GM19438 (cell line): ENCODE measurements at regions not wholly inside any gene's neighbourhood (a gene's known extent, or its start where the extent isn't known, plus 50 kb on each side); places are given as distances from the start of the nearest gene placed in this dataset.

Experiments
- ATAC-seq: cut with Tn5 transposase; IDR thresholded peaks from one replicate; pipeline ENCODE4 v1.9.1; 2021; ENCODE audit warnings: low read depth; ENCODE audit not compliant: unreplicated experiment

GRCh38 chr2:21381421-21381820, 257.7 kb downstream of the TDRD15 start:
- ATAC-seq: no peak

- ATAC-seq: no peak
Observed at GRCh38 chr2:21382701-21383520, 259.1 kb downstream of the TDRD15 start.

GRCh38 chr2:21386666-21387065, 262.9 kb downstream of the TDRD15 start:
- no peak for ATAC-seq

DNA sequence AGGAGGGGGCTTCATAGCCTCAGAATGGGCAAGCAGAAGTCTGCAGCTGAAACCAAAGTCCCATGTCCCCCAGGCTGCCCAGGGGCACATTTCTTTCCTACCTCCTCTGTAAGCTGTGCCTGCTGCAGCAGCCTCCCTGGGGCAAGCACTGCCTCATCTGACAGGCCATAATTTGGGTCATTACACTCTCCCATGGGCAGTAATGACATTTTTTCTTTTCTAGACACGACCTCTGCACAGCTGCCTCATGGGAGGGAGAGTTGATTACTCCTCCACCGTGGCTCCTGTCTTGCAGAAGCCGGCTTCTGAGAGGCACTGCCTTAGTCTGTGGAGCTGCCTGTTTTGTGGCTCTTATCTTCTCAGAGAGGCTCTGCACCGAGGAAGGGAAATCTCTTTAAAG, 268.9 kb downstream of the TDRD15 start:
- no peak for ATAC-seq

- no peak for ATAC-seq
Observed at GRCh38 chr2:21393173-21393572, 269.4 kb downstream of the TDRD15 start.

DNA sequence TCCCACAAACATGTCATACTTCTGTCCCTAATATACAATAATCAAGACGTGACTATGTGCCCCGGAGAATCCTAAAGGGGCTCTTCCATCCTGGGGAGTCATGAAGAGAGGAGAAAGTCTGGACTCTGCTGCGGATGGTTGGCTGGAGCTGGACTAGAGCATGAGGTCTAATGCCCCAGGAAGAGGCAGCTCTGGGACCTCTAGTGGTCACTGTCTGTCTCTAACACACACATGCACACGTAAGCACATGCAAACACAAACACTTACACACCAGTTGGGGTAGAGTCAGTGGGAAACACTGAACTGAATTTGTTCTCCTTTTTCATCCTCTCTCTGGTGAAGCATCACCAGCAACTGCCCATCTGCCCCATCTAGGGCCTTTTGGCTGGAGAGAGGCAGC, 271.6 kb downstream of the TDRD15 start:
- ATAC-seq: no peak

DNA sequence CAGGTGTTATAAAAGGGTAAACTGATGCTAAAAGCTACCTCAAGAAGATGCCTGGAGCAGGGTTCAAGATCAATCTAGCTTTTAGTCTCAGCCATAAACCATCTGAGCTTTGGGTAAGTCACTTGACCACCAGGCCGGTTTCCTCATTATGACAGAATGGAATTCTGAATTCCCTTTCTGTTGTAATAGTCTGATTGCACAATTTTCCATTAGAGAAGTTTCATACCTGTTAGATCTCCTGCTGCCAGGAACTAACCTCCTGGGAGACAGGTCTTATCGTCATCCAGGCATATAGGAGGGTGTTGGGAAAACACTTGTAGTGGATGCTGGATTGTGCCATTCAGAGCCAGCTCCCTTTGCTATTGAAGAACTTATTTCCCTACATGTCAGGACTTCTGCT, 272.5 kb downstream of the TDRD15 start:
- no peak for ATAC-seq

DNA sequence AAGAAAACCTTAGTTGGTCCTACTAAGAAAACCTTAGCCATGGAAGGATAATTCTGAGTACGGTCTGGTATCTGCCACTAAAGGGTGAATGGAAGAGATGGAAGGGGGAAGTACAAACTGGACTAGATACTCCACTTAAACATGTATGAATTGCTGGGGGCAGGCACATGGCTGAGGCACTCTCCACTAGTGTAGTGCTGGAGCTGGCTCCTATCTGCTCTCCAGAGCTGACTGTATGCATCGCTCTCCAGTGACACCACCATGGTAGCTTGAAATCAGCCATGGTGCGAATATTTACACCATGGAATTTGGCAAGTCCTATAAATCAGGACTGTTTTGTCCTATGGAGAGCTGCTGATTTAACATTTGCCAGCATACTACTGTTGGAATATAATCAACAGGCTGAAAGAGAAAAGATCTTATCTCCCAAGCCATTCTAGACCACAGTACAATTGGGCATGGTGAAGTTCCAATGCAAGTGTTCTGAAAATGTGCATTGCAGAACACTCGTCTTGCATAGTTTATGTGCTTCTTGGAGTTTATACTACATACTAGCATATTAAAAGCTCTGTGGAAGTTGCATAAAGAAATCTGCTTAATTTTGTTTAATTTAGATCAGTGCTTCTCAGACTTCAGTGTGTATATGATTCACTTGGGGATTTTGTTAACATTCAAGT, 277.4 kb downstream of the TDRD15 start:
- no peak for ATAC-seq

- no peak for ATAC-seq
Observed at GRCh38 chr2:21404137-21404536, 280.4 kb downstream of the TDRD15 start.

- no peak for ATAC-seq
Observed at GRCh38 chr2:21404827-21405625, 281.3 kb downstream of the TDRD15 start.

- ATAC-seq: no peak
Observed at GRCh38 chr2:21406386-21406785, 282.6 kb downstream of the TDRD15 start.

DNA sequence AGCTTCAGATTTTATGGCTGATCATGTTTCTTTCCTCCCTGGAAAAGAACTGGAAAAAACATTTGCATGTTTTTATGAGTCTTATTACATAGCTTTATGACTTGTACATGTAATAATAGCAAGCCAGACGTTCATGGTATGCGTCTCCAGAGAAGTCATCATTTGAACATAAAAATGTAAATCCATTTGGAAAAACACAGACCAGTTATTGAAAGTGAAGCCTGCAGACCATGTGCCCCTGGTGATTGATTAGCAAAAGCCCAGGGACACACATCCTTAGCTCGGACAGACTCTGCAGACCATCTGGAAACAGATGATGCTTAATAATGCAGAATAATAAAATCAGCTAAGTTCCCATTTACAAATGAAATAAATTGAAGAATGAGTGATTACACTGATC, 283.1 kb downstream of the TDRD15 start:
- ATAC-seq: no peak

GRCh38 chr2:21407851-21408250, 284.1 kb downstream of the TDRD15 start:
- no peak for ATAC-seq

DNA sequence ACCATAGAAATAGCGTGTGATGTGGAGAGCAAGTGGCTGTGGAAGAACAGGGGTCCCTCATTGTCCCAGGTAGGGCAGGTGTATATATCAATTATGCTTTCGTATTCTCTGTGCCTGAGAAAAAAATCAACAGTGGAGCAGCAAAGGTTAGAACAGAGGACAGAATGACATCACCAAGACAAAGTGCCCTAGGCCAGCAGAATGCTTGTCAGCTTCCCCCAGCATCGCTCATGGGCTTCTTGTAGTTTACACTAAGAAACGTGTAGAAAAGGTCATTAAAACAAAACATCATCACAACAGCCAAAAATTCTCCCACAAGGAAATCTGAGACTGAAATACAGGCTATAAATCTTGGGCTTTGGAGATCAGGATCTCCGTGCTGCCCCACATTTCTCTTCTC, 288.0 kb downstream of the TDRD15 start:
- ATAC-seq: no peak

DNA sequence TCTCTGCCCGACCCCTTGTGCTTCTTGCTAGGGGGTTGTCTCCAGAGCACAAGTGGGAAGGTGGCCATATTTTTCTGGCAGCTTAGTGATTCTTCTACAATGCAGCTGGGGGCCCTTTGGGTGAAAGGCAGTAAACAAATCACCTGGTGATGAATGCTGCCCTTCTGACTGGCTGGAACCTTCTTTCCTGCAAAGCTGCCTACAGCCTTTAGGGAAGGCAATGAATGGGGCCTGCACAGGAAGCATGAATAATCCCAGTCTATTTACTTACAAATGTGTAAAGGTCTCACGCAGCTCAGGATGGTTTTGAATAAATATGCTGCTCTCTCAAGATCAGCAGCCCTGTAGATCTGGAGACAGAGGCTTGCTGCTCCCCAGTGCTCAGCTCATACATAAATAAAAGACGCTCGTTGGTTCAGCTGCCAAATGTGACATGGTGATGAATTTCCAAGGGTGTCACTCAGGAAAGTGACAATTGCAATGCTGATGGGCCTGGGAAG, 289.2 kb downstream of the TDRD15 start:
- ATAC-seq: no peak

DNA sequence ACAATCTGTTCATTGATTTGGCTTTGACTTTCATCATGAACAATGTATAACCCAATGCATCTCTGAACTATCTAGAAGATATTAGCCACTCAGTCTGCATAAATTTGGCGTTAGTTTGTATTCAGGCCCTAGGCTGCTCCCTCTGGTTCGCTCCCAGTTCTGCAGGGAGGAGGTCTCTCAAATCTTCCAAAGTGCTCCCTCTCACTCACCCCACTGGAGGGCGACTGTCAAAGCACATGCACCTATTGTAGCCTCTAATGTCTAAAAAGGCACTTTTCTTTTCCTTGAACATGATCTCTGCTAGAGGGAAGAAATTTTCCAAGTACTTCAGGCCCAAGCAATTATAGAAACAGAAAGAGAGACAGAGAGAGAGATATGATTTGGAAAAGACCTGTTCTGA, 291.5 kb downstream of the TDRD15 start:
- no peak for ATAC-seq

- ATAC-seq: no peak
Observed at GRCh38 chr2:21416226-21416625, 292.5 kb downstream of the TDRD15 start.

DNA sequence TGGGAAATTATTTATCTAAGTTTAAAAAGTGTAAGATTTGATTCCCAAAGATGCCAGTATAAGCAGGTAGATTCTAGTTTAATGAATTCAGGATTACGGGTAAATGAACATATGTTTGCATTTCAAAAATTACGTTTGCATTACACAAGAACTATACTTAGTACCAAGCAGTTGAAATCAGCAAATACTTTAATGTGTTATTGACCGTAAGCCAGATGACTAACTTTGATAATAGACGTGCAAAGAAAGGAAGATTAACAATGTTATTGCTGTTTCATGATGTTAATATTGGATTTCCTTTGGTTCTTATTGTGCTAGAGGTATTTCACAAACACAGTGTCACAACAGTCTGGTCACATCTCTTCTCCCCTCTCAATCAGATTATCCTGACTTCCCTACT, 294.7 kb downstream of the TDRD15 start:
- no peak for ATAC-seq

DNA sequence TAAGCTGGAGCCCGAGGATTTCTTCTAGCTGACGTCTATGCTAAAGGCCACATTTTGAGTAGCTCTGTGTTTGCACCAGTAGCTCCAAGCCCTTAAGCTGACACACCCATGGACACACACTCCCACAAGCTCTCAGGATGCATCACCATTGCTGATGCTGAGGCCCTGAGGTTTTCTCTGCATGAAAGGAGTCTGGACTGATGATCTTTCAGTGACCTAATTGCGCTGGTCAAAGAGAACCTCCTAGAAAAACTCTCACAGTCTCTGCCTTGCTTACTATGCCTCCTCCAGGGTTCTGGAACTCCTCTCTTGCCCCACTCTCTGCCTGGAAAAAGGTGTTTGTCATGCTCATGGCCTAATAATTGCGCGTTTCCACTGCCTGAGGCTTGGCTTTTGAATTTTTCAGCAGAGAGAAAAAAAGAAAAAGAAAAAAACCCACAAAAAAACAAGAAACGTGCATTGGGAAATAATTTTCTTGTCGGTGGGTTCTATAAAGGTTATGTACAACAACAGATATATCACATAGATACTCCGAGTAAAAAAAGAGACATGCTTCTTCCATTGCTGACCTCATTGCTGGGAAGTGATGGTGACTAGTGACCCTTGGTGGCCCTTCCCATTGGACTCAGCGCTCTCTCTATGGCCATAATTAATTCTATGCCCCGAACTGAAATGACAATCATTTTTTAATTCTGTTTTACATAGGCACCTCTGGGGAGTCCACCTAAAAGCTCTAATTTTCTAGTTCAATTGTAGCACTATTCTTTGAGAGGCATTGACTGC, 297.0 kb downstream of the TDRD15 start:
- ATAC-seq: no peak

DNA sequence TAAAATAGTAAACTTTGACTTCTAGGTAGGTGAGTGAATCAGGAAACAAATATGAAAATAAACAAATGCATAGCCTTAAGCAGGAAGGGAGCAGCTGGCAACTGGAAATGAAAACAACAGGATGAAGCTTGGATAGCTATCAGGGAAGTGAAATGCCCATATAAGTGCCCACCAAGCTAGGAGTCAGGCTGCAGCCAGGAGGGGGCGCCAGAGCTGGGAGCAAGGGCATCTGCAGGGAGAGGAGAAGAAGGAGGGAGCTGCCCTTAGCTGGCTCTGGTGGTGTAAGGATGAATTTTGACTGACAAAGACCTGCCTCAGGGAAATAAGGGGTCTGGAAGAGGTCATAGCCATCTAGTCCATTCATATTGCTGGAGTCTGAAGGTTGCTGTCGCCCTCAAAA, 298.3 kb downstream of the TDRD15 start:
- ATAC-seq: no peak
